SK-N-SH (cell line): ENCODE measurements at regions not wholly inside any gene's neighbourhood (a gene's known extent, or its start where the extent isn't known, plus 50 kb on each side); places are given as distances from the start of the nearest gene placed in this dataset.

Experiments
- RFX5 ChIP-seq: IDR thresholded peaks from 2 replicates; pipeline ENCODE4 v1.6.1; 2012; ENCODE audit warnings: mild to moderate bottlenecking, improper control_type of control experiment, low read length
- TF ChIP-seq, protein P1 (sequence below): fragments of 200-600 bp; sonication (generic); IDR thresholded peaks from 2 replicates; pipeline ENCODE4 v1.6.1; 2017; ENCODE audit warnings: antibody characterized with exemption, mild to moderate bottlenecking, moderate library complexity
- TF ChIP-seq, protein P2 (sequence below): IDR thresholded peaks from 2 replicates; pipeline ENCODE4 v1.4.0; 2012; ENCODE audit warnings: low read depth

- no peak for TF ChIP-seq RFX5
- TF ChIP-seq, protein P1, sequence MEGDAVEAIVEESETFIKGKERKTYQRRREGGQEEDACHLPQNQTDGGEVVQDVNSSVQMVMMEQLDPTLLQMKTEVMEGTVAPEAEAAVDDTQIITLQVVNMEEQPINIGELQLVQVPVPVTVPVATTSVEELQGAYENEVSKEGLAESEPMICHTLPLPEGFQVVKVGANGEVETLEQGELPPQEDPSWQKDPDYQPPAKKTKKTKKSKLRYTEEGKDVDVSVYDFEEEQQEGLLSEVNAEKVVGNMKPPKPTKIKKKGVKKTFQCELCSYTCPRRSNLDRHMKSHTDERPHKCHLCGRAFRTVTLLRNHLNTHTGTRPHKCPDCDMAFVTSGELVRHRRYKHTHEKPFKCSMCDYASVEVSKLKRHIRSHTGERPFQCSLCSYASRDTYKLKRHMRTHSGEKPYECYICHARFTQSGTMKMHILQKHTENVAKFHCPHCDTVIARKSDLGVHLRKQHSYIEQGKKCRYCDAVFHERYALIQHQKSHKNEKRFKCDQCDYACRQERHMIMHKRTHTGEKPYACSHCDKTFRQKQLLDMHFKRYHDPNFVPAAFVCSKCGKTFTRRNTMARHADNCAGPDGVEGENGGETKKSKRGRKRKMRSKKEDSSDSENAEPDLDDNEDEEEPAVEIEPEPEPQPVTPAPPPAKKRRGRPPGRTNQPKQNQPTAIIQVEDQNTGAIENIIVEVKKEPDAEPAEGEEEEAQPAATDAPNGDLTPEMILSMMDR, result no peak
- TF ChIP-seq, protein P2, sequence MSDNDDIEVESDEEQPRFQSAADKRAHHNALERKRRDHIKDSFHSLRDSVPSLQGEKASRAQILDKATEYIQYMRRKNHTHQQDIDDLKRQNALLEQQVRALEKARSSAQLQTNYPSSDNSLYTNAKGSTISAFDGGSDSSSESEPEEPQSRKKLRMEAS, result no peak
Measured at GRCh38 chr12:125989696-125990095, 924.5 kb downstream of the AACS start.
